ENCODE measurements at regions not wholly inside any gene's neighbourhood (a gene's known extent, or its start where the extent isn't known, plus 50 kb on each side); places are given as distances from the start of the nearest gene placed in this dataset.

DNA sequence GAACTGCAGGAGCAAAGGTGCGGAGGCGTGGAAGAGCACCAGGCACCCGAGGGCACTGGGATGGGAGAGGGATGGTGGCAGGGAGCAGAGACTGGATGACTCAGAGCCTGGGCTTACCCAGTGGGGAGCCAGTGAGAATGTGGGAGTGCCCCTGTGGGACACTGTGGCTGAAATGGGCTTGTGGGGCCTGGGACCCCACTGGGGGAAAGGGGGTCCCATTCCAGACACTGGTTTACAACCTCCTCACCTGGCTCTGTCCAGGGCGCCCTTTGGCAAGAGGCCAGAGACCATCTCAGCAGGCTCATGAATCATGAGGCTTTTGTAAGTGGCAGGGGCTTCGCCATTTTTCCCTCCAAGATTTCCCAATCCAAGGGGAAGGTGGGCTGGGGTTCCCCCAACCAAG is 124.0 kb upstream of the MAFB start:
- TF ChIP-seq, protein P1, sequence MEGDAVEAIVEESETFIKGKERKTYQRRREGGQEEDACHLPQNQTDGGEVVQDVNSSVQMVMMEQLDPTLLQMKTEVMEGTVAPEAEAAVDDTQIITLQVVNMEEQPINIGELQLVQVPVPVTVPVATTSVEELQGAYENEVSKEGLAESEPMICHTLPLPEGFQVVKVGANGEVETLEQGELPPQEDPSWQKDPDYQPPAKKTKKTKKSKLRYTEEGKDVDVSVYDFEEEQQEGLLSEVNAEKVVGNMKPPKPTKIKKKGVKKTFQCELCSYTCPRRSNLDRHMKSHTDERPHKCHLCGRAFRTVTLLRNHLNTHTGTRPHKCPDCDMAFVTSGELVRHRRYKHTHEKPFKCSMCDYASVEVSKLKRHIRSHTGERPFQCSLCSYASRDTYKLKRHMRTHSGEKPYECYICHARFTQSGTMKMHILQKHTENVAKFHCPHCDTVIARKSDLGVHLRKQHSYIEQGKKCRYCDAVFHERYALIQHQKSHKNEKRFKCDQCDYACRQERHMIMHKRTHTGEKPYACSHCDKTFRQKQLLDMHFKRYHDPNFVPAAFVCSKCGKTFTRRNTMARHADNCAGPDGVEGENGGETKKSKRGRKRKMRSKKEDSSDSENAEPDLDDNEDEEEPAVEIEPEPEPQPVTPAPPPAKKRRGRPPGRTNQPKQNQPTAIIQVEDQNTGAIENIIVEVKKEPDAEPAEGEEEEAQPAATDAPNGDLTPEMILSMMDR (IDR thresholded peaks at IDR 0.05), result no peak
- FAIRE-seq, result no peak
- H3K27me3 ChIP-seq, result no peaks in the 10 kb centered on the region
- H3K4me1 ChIP-seq, result no peaks in the 10 kb centered on the region
- DNase-seq, result no peak
- no peak for ATAC-seq
- H3K36me3 ChIP-seq, result no peaks in the 10 kb centered on the region
- no peak overlapping the region for H3K4me3 ChIP-seq
- no peak overlapping the region for H3K27ac ChIP-seq
- intact Hi-C loops (cut with DNase I), result no loop called here
- 63 to 69% methylated on average over 5 of the region's 5 CpGs for WGBS, 2 donors
- no peaks in the 10 kb centered on the region for H3K9me3 ChIP-seq

GRCh38 chr20:40813708-40814630 is 124.9 kb upstream of the MAFB start:
- WGBS, 2 donors, result 53 to 58% methylated on average over 13 of the region's 13 CpGs
- intact Hi-C loops (cut with DNase I), result no loop called here
- H3K4me1 ChIP-seq, result no peaks in the 10 kb centered on the region
- FAIRE-seq (no peak), DNase-seq (no peak), ATAC-seq (no peak)
- no peak overlapping the region for H3K4me3 ChIP-seq
- no peaks in the 10 kb centered on the region for H3K27me3 ChIP-seq
- no peaks in the 10 kb centered on the region for H3K36me3 ChIP-seq
- no peak overlapping the region for H3K27ac ChIP-seq
- no peaks in the 10 kb centered on the region for H3K9me3 ChIP-seq
- TF ChIP-seq, protein P1 (IDR thresholded peaks at IDR 0.05), result no peak

DNA sequence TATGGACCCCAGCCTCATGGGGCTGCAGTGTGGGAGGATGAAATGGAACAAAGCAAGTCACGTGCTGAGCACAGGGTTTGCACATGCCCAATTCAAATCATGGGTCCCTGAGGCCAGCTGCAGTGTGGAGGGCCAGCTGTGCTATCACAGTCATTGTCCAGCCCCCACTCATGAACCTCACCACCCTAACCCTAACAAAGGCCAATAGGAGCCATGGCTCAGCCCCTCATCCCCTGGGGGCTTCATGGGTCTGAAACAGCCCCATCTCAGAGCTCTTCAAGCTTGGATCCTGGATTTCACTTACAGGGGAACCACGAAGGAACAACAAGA is 125.6 kb upstream of the MAFB start:
- no peak for DNase-seq
- no peak for FAIRE-seq
- no peak overlapping the region for H3K27ac ChIP-seq
- no peaks in the 10 kb centered on the region for H3K9me3 ChIP-seq
- H3K36me3 ChIP-seq, result no peaks in the 10 kb centered on the region
- WGBS, 2 donors, result 57 to 70% methylated on average over 2 of the region's 2 CpGs
- H3K27me3 ChIP-seq, result no peaks in the 10 kb centered on the region
- H3K4me1 ChIP-seq, result no peaks in the 10 kb centered on the region
- no peak overlapping the region for H3K4me3 ChIP-seq
- intact Hi-C loops (cut with DNase I), result no loop called here
- ATAC-seq, result no peak
- TF ChIP-seq, protein P1 (IDR thresholded peaks at IDR 0.05), result no peak

GRCh38 chr20:40815156-40816038 is 126.4 kb upstream of the MAFB start:
- intact Hi-C loops (cut with DNase I), result no loop called here
- ATAC-seq (no peak), DNase-seq (no peak), FAIRE-seq (no peak)
- Histone ChIP-seq H3K9me3 (no peaks in the 10 kb centered on the region), H3K36me3 (no peaks in the 10 kb centered on the region), H3K27ac (no peak overlapping the region), H3K4me1 (no peaks in the 10 kb centered on the region), H3K4me3 (no peak overlapping the region), H3K27me3 (no peaks in the 10 kb centered on the region)
- 78 to 83% methylated on average over 9 of the region's 9 CpGs for WGBS, 2 donors
- TF ChIP-seq, protein P1 (IDR thresholded peaks at IDR 0.05), result no peak

- no peak for FAIRE-seq
- no peak overlapping the region for H3K27ac ChIP-seq
- no peak overlapping the region for H3K4me3 ChIP-seq
- intact Hi-C loops (cut with DNase I), result no loop called here
- H3K9me3 ChIP-seq, result no peaks in the 10 kb centered on the region
- H3K27me3 ChIP-seq, result no peaks in the 10 kb centered on the region
- DNase-seq, result no peak
- 59 to 68% methylated on average over 3 of the region's 3 CpGs for WGBS, 2 donors
- TF ChIP-seq, protein P1 (IDR thresholded peaks at IDR 0.05), result no peak
- no peaks in the 10 kb centered on the region for H3K4me1 ChIP-seq
- H3K36me3 ChIP-seq, result no peaks in the 10 kb centered on the region
- ATAC-seq, result no peak
Observed at GRCh38 chr20:40816039-40816352, 127.0 kb upstream of the MAFB start.
